GM19452 (cell line): ENCODE measurements at regions not wholly inside any gene's neighbourhood (a gene's known extent, or its start where the extent isn't known, plus 50 kb on each side); places are given as distances from the start of the nearest gene placed in this dataset.

Source experiments
- ATAC-seq: cut with Tn5 transposase; IDR thresholded peaks from one replicate; pipeline ENCODE4 v1.9.1; 2021; ENCODE audit not compliant: unreplicated experiment

- ATAC-seq: peak; percentile 76
Observed at GRCh38 chr10:65861249-65861648, 1064.6 kb upstream of the LRRTM3 start.
